ENCODE measurements at regions not wholly inside any gene's neighbourhood (a gene's known extent, or its start where the extent isn't known, plus 50 kb on each side); places are given as distances from the start of the nearest gene placed in this dataset.

DNA sequence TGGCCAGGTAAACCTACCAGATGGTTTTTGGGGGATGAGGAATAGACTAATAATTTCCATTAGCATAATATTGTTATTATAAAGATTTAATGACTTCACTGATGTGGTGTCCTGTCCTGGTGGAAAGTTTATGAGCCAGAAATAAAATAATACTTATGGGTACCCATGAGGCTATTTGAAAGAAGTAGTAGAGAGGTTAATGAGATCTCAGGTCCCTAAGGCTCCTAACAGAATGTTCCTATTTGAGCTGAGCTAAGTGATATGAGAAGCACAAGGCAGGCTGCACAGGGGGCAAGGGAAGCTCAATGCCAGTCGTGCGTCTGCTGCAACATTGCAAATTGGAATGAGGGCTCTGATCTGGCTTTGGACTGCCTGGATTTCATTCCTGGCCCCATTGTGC lies 174.1 kb downstream of the BMP2 start:
- TF ChIP-seq CTCF (IDR thresholded peaks at IDR 0.05) (no peak), POLR2A (IDR thresholded peaks at IDR 0.05) (no peak)

Measured in Peyer's patch (tissue), 4 donors.